Ectodermal cell (in vitro differentiated cells): ENCODE measurements at regions not wholly inside any gene's neighbourhood (a gene's known extent, or its start where the extent isn't known, plus 50 kb on each side); places are given as distances from the start of the nearest gene placed in this dataset.

ENCODE experiments used
- H3K27ac ChIP-seq: 2 replicates; pipeline ENCODE4 v1.7.0; 2013; ENCODE audit warnings: mild to moderate bottlenecking, low read depth, low read length; ENCODE audit not compliant: insufficient read depth, poor library complexity, severe bottlenecking
- H3K27me3 ChIP-seq: 2 replicates; pipeline ENCODE4 v1.7.0; 2013; ENCODE audit warnings: mild to moderate bottlenecking, low read length; ENCODE audit not compliant: insufficient read depth, control insufficient read depth, poor library complexity, severe bottlenecking
- H3K36me3 ChIP-seq: one replicate; pipeline ENCODE4 v1.7.0; 2013; ENCODE audit warnings: low read length; ENCODE audit not compliant: control insufficient read depth, insufficient read depth
- H3K4me1 ChIP-seq: one replicate; pipeline ENCODE4 v1.7.0; 2013; ENCODE audit warnings: low read length; ENCODE audit not compliant: control insufficient read depth, insufficient read depth
- H3K4me3 ChIP-seq: 2 replicates; pipeline ENCODE4 v1.7.0; 2013; ENCODE audit warnings: low read depth, low read length, control low read depth; ENCODE audit not compliant: insufficient read depth
- H3K9me3 ChIP-seq: 2 replicates; pipeline ENCODE4 v1.7.0; 2013; ENCODE audit warnings: mild to moderate bottlenecking, low read length, moderate library complexity; ENCODE audit not compliant: control insufficient read depth
- WGBS, 2 experiments: methylation state at CpG; one replicate each; pipeline ENCODE4 v1.1.7; 2013; ENCODE audit warnings: missing lambda C conversion rate in 2 of 2; 5-methylcytosine and 5-hydroxymethylcytosine counted together

- no peak overlapping the region for H3K27ac ChIP-seq
- no peak overlapping the region for H3K4me3 ChIP-seq
Measured at GRCh38 chr4:125725957-125726525, 411.3 kb downstream of the FAT4 start.

GRCh38 chr4:125727931-125728330 lies 413.2 kb downstream of the FAT4 start:
- H3K4me3 ChIP-seq, result no peak overlapping the region
- H3K36me3 ChIP-seq, result no peaks in the 10 kb centered on the region
- no peaks in the 10 kb centered on the region for H3K27me3 ChIP-seq
- no peaks in the 10 kb centered on the region for H3K4me1 ChIP-seq
- 92% methylated on average over 2 of the region's 2 CpGs for WGBS, 2 experiments
- H3K27ac ChIP-seq, result no peak overlapping the region
- no peaks in the 10 kb centered on the region for H3K9me3 ChIP-seq

More at GRCh38 chr4:125725957-125726525, 411.3 kb downstream of the FAT4 start:
- no peaks in the 10 kb centered on the region for H3K27me3 ChIP-seq
- WGBS, 2 experiments, result 83 to 84% methylated on average over 3 to 4 of the region's 4 CpGs
- no peaks in the 10 kb centered on the region for H3K9me3 ChIP-seq
- H3K36me3 ChIP-seq, result no peaks in the 10 kb centered on the region
- no peaks in the 10 kb centered on the region for H3K4me1 ChIP-seq

- 59 to 67% methylated on average over 2 of the region's 2 CpGs for WGBS, 2 experiments
- Histone ChIP-seq H3K4me1 (no peaks in the 10 kb centered on the region), H3K27ac (no peak overlapping the region), H3K27me3 (no peaks in the 10 kb centered on the region), H3K36me3 (no peaks in the 10 kb centered on the region), H3K9me3 (no peaks in the 10 kb centered on the region), H3K4me3 (no peak overlapping the region)
Measured at GRCh38 chr4:125728568-125728967, 413.8 kb downstream of the FAT4 start.

GRCh38 chr4:125729171-125729570 lies 414.4 kb downstream of the FAT4 start:
- H3K4me1 ChIP-seq, result no peaks in the 10 kb centered on the region
- no peaks in the 10 kb centered on the region for H3K27me3 ChIP-seq
- H3K27ac ChIP-seq, result no peak overlapping the region
- no peaks in the 10 kb centered on the region for H3K36me3 ChIP-seq
- no peak overlapping the region for H3K4me3 ChIP-seq
- H3K9me3 ChIP-seq, result no peaks in the 10 kb centered on the region

- no peaks in the 10 kb centered on the region for H3K27me3 ChIP-seq
- no peak overlapping the region for H3K27ac ChIP-seq
- H3K9me3 ChIP-seq, result no peaks in the 10 kb centered on the region
- H3K4me3 ChIP-seq, result no peak overlapping the region
- peaks cover 7% of the 10 kb centered on the region for H3K4me1 ChIP-seq
- no peaks in the 10 kb centered on the region for H3K36me3 ChIP-seq
- 88 to 92% methylated on average over 1 of the region's 1 CpG for WGBS, 2 experiments
Measured at GRCh38 chr4:125732632-125733031, 417.9 kb downstream of the FAT4 start.

- H3K9me3 ChIP-seq, result no peaks in the 10 kb centered on the region
- no peaks in the 10 kb centered on the region for H3K36me3 ChIP-seq
- no peak overlapping the region for H3K4me3 ChIP-seq
- peaks cover 7% of the 10 kb centered on the region for H3K4me1 ChIP-seq
- no peaks in the 10 kb centered on the region for H3K27me3 ChIP-seq
- peak overlapping the region; percentile 22 for H3K27ac ChIP-seq
- 71 to 73% methylated on average over 5 of the region's 5 CpGs for WGBS, 2 experiments
Measured at GRCh38 chr4:125734504-125734903, 419.7 kb downstream of the FAT4 start.

- Histone ChIP-seq H3K9me3 (no peaks in the 10 kb centered on the region), H3K4me1 (peaks cover 7% of the 10 kb centered on the region), H3K27ac (peak overlapping the region; percentile 22), H3K4me3 (no peak overlapping the region), H3K27me3 (no peaks in the 10 kb centered on the region), H3K36me3 (no peaks in the 10 kb centered on the region)
- 16 to 25% methylated on average over 4 of the region's 4 CpGs for WGBS, 2 experiments
Measured at GRCh38 chr4:125735102-125735501, 420.3 kb downstream of the FAT4 start.

GRCh38 chr4:125736057-125736456 lies 421.3 kb downstream of the FAT4 start:
- no peak overlapping the region for H3K4me3 ChIP-seq
- peak overlapping the region; percentile 69 for H3K27ac ChIP-seq
- 43 to 56% methylated on average over 1 of the region's 1 CpG for WGBS, 2 experiments
- no peaks in the 10 kb centered on the region for H3K36me3 ChIP-seq
- no peaks in the 10 kb centered on the region for H3K9me3 ChIP-seq
- H3K4me1 ChIP-seq, result peaks cover 7% of the 10 kb centered on the region
- H3K27me3 ChIP-seq, result no peaks in the 10 kb centered on the region

GRCh38 chr4:125739760-125740159 lies 425.0 kb downstream of the FAT4 start:
- H3K27ac ChIP-seq, result no peak overlapping the region
- WGBS, 2 experiments, result 75 to 80% methylated on average over 2 of the region's 2 CpGs
- no peaks in the 10 kb centered on the region for H3K27me3 ChIP-seq
- no peaks in the 10 kb centered on the region for H3K36me3 ChIP-seq
- H3K9me3 ChIP-seq, result peaks cover 3% of the 10 kb centered on the region
- peaks cover 7% of the 10 kb centered on the region for H3K4me1 ChIP-seq
- no peak overlapping the region for H3K4me3 ChIP-seq

- Histone ChIP-seq H3K27me3 (no peaks in the 10 kb centered on the region), H3K27ac (no peak overlapping the region), H3K4me1 (no peaks in the 10 kb centered on the region), H3K4me3 (no peak overlapping the region), H3K9me3 (peaks cover 3% of the 10 kb centered on the region), H3K36me3 (no peaks in the 10 kb centered on the region)
- WGBS, 2 experiments, result 76 to 82% methylated on average over 5 to 8 of the region's 8 CpGs
Measured at GRCh38 chr4:125741825-125742452, 427.2 kb downstream of the FAT4 start.
